ENCODE measurements at regions not wholly inside any gene's neighbourhood (a gene's known extent, or its start where the extent isn't known, plus 50 kb on each side); places are given as distances from the start of the nearest gene placed in this dataset.

DNA sequence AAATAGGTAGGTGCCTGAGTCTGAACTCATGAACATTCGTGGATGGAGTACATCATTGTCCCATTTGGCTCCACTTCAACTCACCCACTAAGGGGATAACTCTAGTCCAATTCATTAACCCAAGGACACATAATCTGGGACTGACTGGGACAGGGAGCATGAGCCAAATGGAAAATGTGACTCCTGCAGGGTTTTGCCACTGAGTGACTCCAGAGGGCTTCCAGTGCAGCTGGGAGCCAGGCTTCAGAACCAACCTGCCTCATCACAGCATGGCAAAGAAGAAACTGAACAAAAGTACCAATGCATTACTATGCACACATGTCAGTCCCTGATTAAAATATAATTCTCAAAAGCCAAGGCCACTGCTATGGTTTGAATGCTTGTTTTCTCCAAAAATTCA is 159.7 kb upstream of the SNX2 start:
- TF ChIP-seq POLR2A (IDR thresholded peaks at IDR 0.05; ENCODE audit: low read length): no peak
- TF ChIP-seq GATA1 (IDR thresholded peaks at IDR 0.05; ENCODE audit: low read depth, low read length): no peak

Data from erythroblast (primary cell).